ENCODE measurements at regions not wholly inside any gene's neighbourhood (a gene's known extent, or its start where the extent isn't known, plus 50 kb on each side); places are given as distances from the start of the nearest gene placed in this dataset.

DNA sequence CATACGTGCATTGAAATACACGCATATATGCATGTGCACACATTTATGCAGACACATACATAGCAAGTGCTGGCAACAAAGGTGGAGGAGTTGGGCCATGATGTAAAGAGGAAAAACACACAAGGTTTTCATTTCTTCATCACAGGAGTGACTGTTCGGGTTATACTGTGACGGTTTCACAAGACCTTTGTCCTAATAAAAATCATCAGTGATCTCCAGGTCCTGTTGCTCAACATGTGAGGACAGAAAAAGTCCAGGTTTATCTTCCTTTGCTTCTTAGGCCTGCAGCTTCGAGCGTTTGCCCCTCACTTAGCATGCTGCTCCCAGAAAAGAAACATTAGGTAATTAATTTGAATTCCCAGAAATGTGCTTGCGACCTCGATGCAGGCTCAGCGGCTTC lies 1260.0 kb upstream of the TMEM132C start:
- TF ChIP-seq, protein P1, sequence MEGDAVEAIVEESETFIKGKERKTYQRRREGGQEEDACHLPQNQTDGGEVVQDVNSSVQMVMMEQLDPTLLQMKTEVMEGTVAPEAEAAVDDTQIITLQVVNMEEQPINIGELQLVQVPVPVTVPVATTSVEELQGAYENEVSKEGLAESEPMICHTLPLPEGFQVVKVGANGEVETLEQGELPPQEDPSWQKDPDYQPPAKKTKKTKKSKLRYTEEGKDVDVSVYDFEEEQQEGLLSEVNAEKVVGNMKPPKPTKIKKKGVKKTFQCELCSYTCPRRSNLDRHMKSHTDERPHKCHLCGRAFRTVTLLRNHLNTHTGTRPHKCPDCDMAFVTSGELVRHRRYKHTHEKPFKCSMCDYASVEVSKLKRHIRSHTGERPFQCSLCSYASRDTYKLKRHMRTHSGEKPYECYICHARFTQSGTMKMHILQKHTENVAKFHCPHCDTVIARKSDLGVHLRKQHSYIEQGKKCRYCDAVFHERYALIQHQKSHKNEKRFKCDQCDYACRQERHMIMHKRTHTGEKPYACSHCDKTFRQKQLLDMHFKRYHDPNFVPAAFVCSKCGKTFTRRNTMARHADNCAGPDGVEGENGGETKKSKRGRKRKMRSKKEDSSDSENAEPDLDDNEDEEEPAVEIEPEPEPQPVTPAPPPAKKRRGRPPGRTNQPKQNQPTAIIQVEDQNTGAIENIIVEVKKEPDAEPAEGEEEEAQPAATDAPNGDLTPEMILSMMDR (IDR thresholded peaks at IDR 0.05; ENCODE audit: insufficient read depth, low read length, poor library complexity, severe bottlenecking), result no peak
- no peak for TF ChIP-seq EZH2phosphoT487 (conservative IDR thresholded peaks at IDR 0.05; ENCODE audit: low read length)
